OCI-LY1 (cell line): ENCODE measurements at regions not wholly inside any gene's neighbourhood (a gene's known extent, or its start where the extent isn't known, plus 50 kb on each side); places are given as distances from the start of the nearest gene placed in this dataset.

Experiments used
- H2AFZ ChIP-seq: fragments of 200-600 bp; sonication (generic), shearing (Covaris generic); 2 replicates; pipeline ENCODE4 v1.6.0; 2014; ENCODE audit warnings: antibody characterized with exemption, mild to moderate bottlenecking, low read length
- H3F3A ChIP-seq: fragments of 200-600 bp; sonication (generic), shearing (Covaris generic); 2 replicates; pipeline ENCODE4 v1.6.0; 2014; ENCODE audit warnings: mild to moderate bottlenecking, antibody characterized with exemption, low read length, moderate library complexity; ENCODE audit not compliant: insufficient read depth
- H3K27ac ChIP-seq: fragments of 200-600 bp; sonication (generic); 2 replicates; pipeline ENCODE4 v1.5.1; 2014; ENCODE audit warnings: low read length, mixed run types, mild to moderate bottlenecking, low read depth; ENCODE audit not compliant: poor library complexity, severe bottlenecking
- H3K27me3 ChIP-seq: fragments of 200-600 bp; sonication (generic); 2 replicates; pipeline ENCODE4 v1.6.0; 2014; ENCODE audit warnings: antibody characterized with exemption, mild to moderate bottlenecking, low read length, moderate library complexity; ENCODE audit not compliant: insufficient read depth
- H3K36me3 ChIP-seq: fragments of 200-600 bp; sonication (generic); 2 replicates; pipeline ENCODE4 v1.6.1; 2014; ENCODE audit warnings: mild to moderate bottlenecking, antibody characterized with exemption, low read length, moderate library complexity, mixed read lengths; ENCODE audit not compliant: insufficient read depth
- H3K4me1 ChIP-seq: fragments of 200-600 bp; sonication (generic); 2 replicates; pipeline ENCODE4 v1.5.1; 2014; ENCODE audit warnings: mild to moderate bottlenecking, low read length, moderate library complexity; ENCODE audit not compliant: insufficient read depth, severe bottlenecking
- H3K4me2 ChIP-seq: fragments of 200-600 bp; sonication (generic), shearing (Covaris generic); 2 replicates; pipeline ENCODE4 v1.6.1; 2014; ENCODE audit warnings: low read length
- H3K4me3 ChIP-seq: fragments of 200-600 bp; sonication (generic); 2 replicates; pipeline ENCODE4 v1.5.1; 2014; ENCODE audit warnings: low read length, low read depth, mild to moderate bottlenecking, mixed read lengths; ENCODE audit not compliant: poor library complexity, severe bottlenecking
- H3K79me2 ChIP-seq: fragments of 200-600 bp; shearing (Covaris generic); 2 replicates; pipeline ENCODE4 v1.6.1; 2016; ENCODE audit warnings: mixed run types, low read length, mixed read lengths; ENCODE audit not compliant: insufficient read depth
- H3K9ac ChIP-seq: fragments of 200-600 bp; sonication (generic), shearing (Covaris generic); 2 replicates; pipeline ENCODE4 v1.6.1; 2014; ENCODE audit warnings: mild to moderate bottlenecking, low read length, mixed read lengths
- H3K9me2 ChIP-seq: fragments of 200-600 bp; sonication (generic), shearing (Covaris generic); 2 replicates; pipeline ENCODE4 v1.6.1; 2014; ENCODE audit warnings: low read depth, mild to moderate bottlenecking, low read length, mixed read lengths
- H3K9me3 ChIP-seq: fragments of 200-600 bp; shearing (Covaris generic); 2 replicates; pipeline ENCODE4 v1.6.1; 2014; ENCODE audit warnings: low read length, mixed read lengths
- H4K20me1 ChIP-seq: fragments of 200-600 bp; sonication (generic), shearing (Covaris generic); 2 replicates; pipeline ENCODE4 v1.6.0; 2016; ENCODE audit warnings: mild to moderate bottlenecking, low read length; ENCODE audit not compliant: insufficient read depth
- EZH2 ChIP-seq: fragments of 200-600 bp; sonication (generic), shearing (Covaris generic); IDR thresholded peaks from 2 replicates; pipeline ENCODE4 v1.8.0; 2017; ENCODE audit warnings: borderline replicate concordance, mixed run types, mild to moderate bottlenecking, antibody characterized with exemption, low read length, moderate library complexity, mixed read lengths
- TF ChIP-seq, protein P1 (sequence below): fragments of 200-600 bp; sonication (generic), shearing (Covaris generic); IDR thresholded peaks from 2 replicates; pipeline ENCODE4 v1.5.1; 2017; ENCODE audit warnings: mild to moderate bottlenecking, antibody characterized with exemption, low read length, moderate library complexity, mixed read lengths

- no peaks in the 10 kb centered on the region for H3K79me2 ChIP-seq
Measured at GRCh38 chr3:99485286-99485685, 153.1 kb upstream of the COL8A1 start.

GRCh38 chr3:99484871-99485270 lies 153.5 kb upstream of the COL8A1 start:
- H3K4me3 ChIP-seq: no peak overlapping the region
- H2AFZ ChIP-seq: no peak overlapping the region
- no peak for TF ChIP-seq EZH2
- TF ChIP-seq, protein P1, sequence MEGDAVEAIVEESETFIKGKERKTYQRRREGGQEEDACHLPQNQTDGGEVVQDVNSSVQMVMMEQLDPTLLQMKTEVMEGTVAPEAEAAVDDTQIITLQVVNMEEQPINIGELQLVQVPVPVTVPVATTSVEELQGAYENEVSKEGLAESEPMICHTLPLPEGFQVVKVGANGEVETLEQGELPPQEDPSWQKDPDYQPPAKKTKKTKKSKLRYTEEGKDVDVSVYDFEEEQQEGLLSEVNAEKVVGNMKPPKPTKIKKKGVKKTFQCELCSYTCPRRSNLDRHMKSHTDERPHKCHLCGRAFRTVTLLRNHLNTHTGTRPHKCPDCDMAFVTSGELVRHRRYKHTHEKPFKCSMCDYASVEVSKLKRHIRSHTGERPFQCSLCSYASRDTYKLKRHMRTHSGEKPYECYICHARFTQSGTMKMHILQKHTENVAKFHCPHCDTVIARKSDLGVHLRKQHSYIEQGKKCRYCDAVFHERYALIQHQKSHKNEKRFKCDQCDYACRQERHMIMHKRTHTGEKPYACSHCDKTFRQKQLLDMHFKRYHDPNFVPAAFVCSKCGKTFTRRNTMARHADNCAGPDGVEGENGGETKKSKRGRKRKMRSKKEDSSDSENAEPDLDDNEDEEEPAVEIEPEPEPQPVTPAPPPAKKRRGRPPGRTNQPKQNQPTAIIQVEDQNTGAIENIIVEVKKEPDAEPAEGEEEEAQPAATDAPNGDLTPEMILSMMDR: no peak

More at GRCh38 chr3:99485286-99485685, 153.1 kb upstream of the COL8A1 start:
- Histone ChIP-seq H3K9me2 (no peaks in the 10 kb centered on the region), H2AFZ (no peak overlapping the region), H4K20me1 (no peaks in the 10 kb centered on the region), H3K9ac (no peak overlapping the region), H3K4me3 (no peak overlapping the region), H3K4me1 (no peaks in the 10 kb centered on the region), H3K27me3 (no peaks in the 10 kb centered on the region), H3F3A (no peaks in the 10 kb centered on the region), H3K9me3 (no peaks in the 10 kb centered on the region), H3K27ac (no peak overlapping the region), H3K36me3 (no peaks in the 10 kb centered on the region), H3K4me2 (no peak overlapping the region)
- no peak for TF ChIP-seq EZH2
- TF ChIP-seq, protein P1: no peak

DNA sequence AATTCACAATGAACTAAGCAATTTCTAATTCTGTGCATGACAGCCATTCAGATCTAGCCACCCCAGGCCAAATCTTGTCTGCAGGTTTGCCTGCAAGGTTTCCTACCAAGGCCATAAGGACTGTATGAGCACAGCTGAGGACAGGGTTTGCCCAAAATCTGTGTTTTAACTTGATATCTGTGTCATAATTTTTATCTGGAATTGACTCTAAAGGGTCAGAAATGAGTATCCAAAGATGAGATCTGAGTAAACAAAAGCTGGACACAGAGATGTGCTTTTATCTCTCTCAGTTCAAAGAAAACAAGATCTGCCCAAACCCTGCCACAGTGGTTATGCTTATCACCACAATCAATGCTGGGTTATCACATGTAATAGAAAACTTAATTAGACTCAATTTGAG lies 154.6 kb upstream of the COL8A1 start:
- no peaks in the 10 kb centered on the region for H3K79me2 ChIP-seq
- no peak overlapping the region for H3K9ac ChIP-seq
- no peak overlapping the region for H2AFZ ChIP-seq
- H3K36me3 ChIP-seq: no peaks in the 10 kb centered on the region
- H3K4me2 ChIP-seq: no peak overlapping the region
- H3K4me3 ChIP-seq: no peak overlapping the region
- no peaks in the 10 kb centered on the region for H3F3A ChIP-seq
- no peaks in the 10 kb centered on the region for H3K27me3 ChIP-seq
- TF ChIP-seq, protein P1: no peak
- no peak for TF ChIP-seq EZH2
- no peaks in the 10 kb centered on the region for H4K20me1 ChIP-seq
- no peaks in the 10 kb centered on the region for H3K9me2 ChIP-seq
- H3K27ac ChIP-seq: no peak overlapping the region
- H3K9me3 ChIP-seq: no peaks in the 10 kb centered on the region
- no peaks in the 10 kb centered on the region for H3K4me1 ChIP-seq

More at GRCh38 chr3:99484871-99485270, 153.5 kb upstream of the COL8A1 start:
- Histone ChIP-seq H3K36me3 (no peaks in the 10 kb centered on the region), H3K4me1 (no peaks in the 10 kb centered on the region), H3K27me3 (no peaks in the 10 kb centered on the region), H3K9me2 (no peaks in the 10 kb centered on the region), H3K27ac (no peak overlapping the region), H3K79me2 (no peaks in the 10 kb centered on the region), H4K20me1 (no peaks in the 10 kb centered on the region), H3K9ac (no peak overlapping the region), H3K4me2 (no peak overlapping the region), H3K9me3 (no peaks in the 10 kb centered on the region), H3F3A (no peaks in the 10 kb centered on the region)
